NCI-H2196 (cell line): ENCODE measurements at regions not wholly inside any gene's neighbourhood (a gene's known extent, or its start where the extent isn't known, plus 50 kb on each side); places are given as distances from the start of the nearest gene placed in this dataset.

Experiments
- DNase-seq: peaks from one replicate; lab custom pipeline; 2025; ENCODE audit not compliant: unreplicated experiment; lab: John Stamatoyannopoulos, UW

- no peak for DNase-seq
These were observed 591.1 kb upstream of the BOD1L1 start for GRCh38 chr4:14218641-14219040.

GRCh38 chr4:14221176-14221575 lies 593.7 kb upstream of the BOD1L1 start:
- DNase-seq = no peak

- no peak for DNase-seq
These were observed 595.0 kb upstream of the BOD1L1 start for GRCh38 chr4:14222377-14223029.

GRCh38 chr4:14223461-14223860 lies 595.9 kb upstream of the BOD1L1 start:
- DNase-seq = no peak

- DNase-seq = peak; percentile 1
These were observed 598.2 kb upstream of the BOD1L1 start for GRCh38 chr4:14225688-14226207.

GRCh38 chr4:14233126-14233525 lies 605.6 kb upstream of the BOD1L1 start:
- DNase-seq = no peak

GRCh38 chr4:14234307-14234706 lies 606.8 kb upstream of the BOD1L1 start:
- no peak for DNase-seq

GRCh38 chr4:14236359-14236758 lies 608.8 kb upstream of the BOD1L1 start:
- no peak for DNase-seq

- no peak for DNase-seq
These were observed 610.4 kb upstream of the BOD1L1 start for GRCh38 chr4:14237911-14238310.

GRCh38 chr4:14241574-14241973 lies 614.0 kb upstream of the BOD1L1 start:
- DNase-seq = no peak

GRCh38 chr4:14247767-14248166 lies 620.2 kb upstream of the BOD1L1 start:
- DNase-seq = no peak

- DNase-seq = no peak
These were observed 621.7 kb upstream of the BOD1L1 start for GRCh38 chr4:14249226-14249625.

- no peak for DNase-seq
These were observed 626.7 kb upstream of the BOD1L1 start for GRCh38 chr4:14254252-14254651.

GRCh38 chr4:14254926-14255325 lies 627.4 kb upstream of the BOD1L1 start:
- DNase-seq = no peak

- no peak for DNase-seq
These were observed 630.4 kb upstream of the BOD1L1 start for GRCh38 chr4:14257903-14258302.

GRCh38 chr4:14259936-14260335 lies 632.4 kb upstream of the BOD1L1 start:
- no peak for DNase-seq

- no peak for DNase-seq
These were observed 633.1 kb upstream of the BOD1L1 start for GRCh38 chr4:14260591-14260990.

GRCh38 chr4:14262221-14262620 lies 634.7 kb upstream of the BOD1L1 start:
- no peak for DNase-seq

GRCh38 chr4:14264437-14264836 lies 636.9 kb upstream of the BOD1L1 start:
- DNase-seq = no peak

GRCh38 chr4:14265651-14266050 lies 638.1 kb upstream of the BOD1L1 start:
- DNase-seq = no peak

- no peak for DNase-seq
These were observed 640.0 kb upstream of the BOD1L1 start for GRCh38 chr4:14267373-14268060.

GRCh38 chr4:14269824-14270223 lies 642.3 kb upstream of the BOD1L1 start:
- DNase-seq = no peak

GRCh38 chr4:14272206-14272605 lies 644.7 kb upstream of the BOD1L1 start:
- no peak for DNase-seq
